ENCODE measurements at regions not wholly inside any gene's neighbourhood (a gene's known extent, or its start where the extent isn't known, plus 50 kb on each side); places are given as distances from the start of the nearest gene placed in this dataset.

- TF ChIP-seq CTCF (optimal IDR thresholded peaks at IDR 0.05 in 1 of 3, IDR thresholded peaks at IDR 0.05 in 1 of 3, conservative IDR thresholded peaks at IDR 0.05 in 1 of 3; ENCODE audit: extremely low read depth in 1 of 3, insufficient read depth in 2 of 3, low read length in 3 of 3) (peak; percentile 97 to 99 (median 97)), EZH2 (IDR thresholded peaks at IDR 0.05; ENCODE audit: low read length) (no peak)
Observed at GRCh38 chr9:113657765-113658544, 194.4 kb downstream of the RGS3 start.

Data from keratinocyte (primary cell).